T-helper 1 cell treated with Interleukin-12 subunit alpha and Interleukin-12 subunit beta and Interleukin-4 antibody, amounts not matched to agents 30 μg/mL and 1 μg/mL, for 36 hours (primary cell): ENCODE measurements at regions not wholly inside any gene's neighbourhood (a gene's known extent, or its start where the extent isn't known, plus 50 kb on each side); places are given as distances from the start of the nearest gene placed in this dataset.
"Not testable (repeated sequence)": the region's sequence is repeated elsewhere in the genome, so short reads cannot be mapped to it uniquely, and the experiment has no call there.

ENCODE experiments used
- H3K27ac Mint-ChIP-seq: one replicate; pipeline ENCODE4 v1.8.0; 2021; ENCODE audit warnings: mild to moderate bottlenecking, mixed read lengths
- H3K27me3 Mint-ChIP-seq: one replicate; pipeline ENCODE4 v1.8.0; 2021; ENCODE audit warnings: low read depth, mixed read lengths
- H3K36me3 Mint-ChIP-seq: one replicate; pipeline ENCODE4 v1.8.0; 2021; ENCODE audit warnings: low read depth, mixed read lengths
- H3K4me1 Mint-ChIP-seq: one replicate; pipeline ENCODE4 v1.8.0; 2021; ENCODE audit warnings: low read depth, mixed read lengths
- H3K4me3 Mint-ChIP-seq: one replicate; pipeline ENCODE4 v1.8.0; 2021; ENCODE audit warnings: mild to moderate bottlenecking, moderate library complexity, mixed read lengths
- H3K9me3 Mint-ChIP-seq: one replicate; pipeline ENCODE4 v1.8.0; 2021; ENCODE audit warnings: mixed read lengths

DNA sequence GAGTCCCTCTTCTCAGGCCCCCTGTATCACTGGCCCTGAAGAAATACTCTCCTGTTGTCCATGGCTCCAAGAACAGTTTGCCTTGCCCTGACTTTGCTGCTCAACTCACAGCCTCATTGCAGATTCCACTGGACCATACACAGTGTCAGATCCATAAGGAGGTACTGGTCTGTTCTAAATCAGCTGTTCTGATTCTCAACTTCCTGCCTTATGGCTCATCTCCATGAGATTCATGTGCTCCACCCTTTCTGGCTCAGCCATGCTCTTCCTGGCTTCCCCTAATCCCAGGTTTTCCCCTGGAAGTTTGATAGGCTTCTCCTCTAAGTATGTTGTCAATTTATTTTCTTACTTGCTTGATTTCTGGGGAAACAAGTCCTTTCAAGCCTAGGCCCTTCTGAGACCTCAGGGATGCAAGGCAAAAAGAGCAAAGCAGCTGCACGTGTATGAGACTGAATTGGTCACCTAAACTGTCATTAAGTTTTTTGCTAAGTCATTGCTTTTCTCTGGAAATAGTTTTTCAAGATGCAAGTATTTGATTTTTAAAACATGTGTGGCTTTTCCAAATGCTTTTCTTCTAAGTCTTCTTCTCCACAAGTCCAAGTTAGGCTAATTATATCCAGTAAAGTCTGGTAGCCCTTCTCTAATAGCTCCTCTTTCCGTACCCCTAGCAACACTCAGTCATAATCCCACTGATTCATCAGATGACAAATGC is 1288.5 kb downstream of the RPIA start:
- not testable (repeated sequence) for H3K27ac Mint-ChIP-seq, H3K4me1 Mint-ChIP-seq, H3K9me3 Mint-ChIP-seq, H3K36me3 Mint-ChIP-seq, H3K27me3 Mint-ChIP-seq, H3K4me3 Mint-ChIP-seq

- H3K27ac Mint-ChIP-seq, H3K27me3 Mint-ChIP-seq, H3K4me3 Mint-ChIP-seq, H3K4me1 Mint-ChIP-seq, H3K9me3 Mint-ChIP-seq, H3K36me3 Mint-ChIP-seq: not testable (repeated sequence)
These were observed 1290.8 kb downstream of the RPIA start for GRCh38 chr2:89982246-89982645.

- not testable (repeated sequence) for H3K36me3 Mint-ChIP-seq, H3K9me3 Mint-ChIP-seq, H3K27me3 Mint-ChIP-seq, H3K4me3 Mint-ChIP-seq, H3K27ac Mint-ChIP-seq, H3K4me1 Mint-ChIP-seq
These were observed 1294.2 kb downstream of the RPIA start for GRCh38 chr2:89985650-89986049.

- not testable (repeated sequence) for H3K9me3 Mint-ChIP-seq, H3K36me3 Mint-ChIP-seq, H3K27ac Mint-ChIP-seq, H3K4me3 Mint-ChIP-seq, H3K4me1 Mint-ChIP-seq, H3K27me3 Mint-ChIP-seq
These were observed 1295.1 kb downstream of the RPIA start for GRCh38 chr2:89986532-89986931.

GRCh38 chr2:89996779-89997178 is 1305.3 kb downstream of the RPIA start:
- H3K4me3 Mint-ChIP-seq, H3K4me1 Mint-ChIP-seq, H3K27ac Mint-ChIP-seq, H3K36me3 Mint-ChIP-seq, H3K9me3 Mint-ChIP-seq, H3K27me3 Mint-ChIP-seq: not testable (repeated sequence)

GRCh38 chr2:90004553-90004952 is 1313.1 kb downstream of the RPIA start:
- H3K9me3 Mint-ChIP-seq, H3K27me3 Mint-ChIP-seq, H3K36me3 Mint-ChIP-seq, H3K27ac Mint-ChIP-seq, H3K4me1 Mint-ChIP-seq, H3K4me3 Mint-ChIP-seq: not testable (repeated sequence)

- not testable (repeated sequence) for H3K27ac Mint-ChIP-seq, H3K4me1 Mint-ChIP-seq, H3K36me3 Mint-ChIP-seq, H3K4me3 Mint-ChIP-seq, H3K27me3 Mint-ChIP-seq, H3K9me3 Mint-ChIP-seq
These were observed 1319.1 kb downstream of the RPIA start for GRCh38 chr2:90010442-90011100.

DNA sequence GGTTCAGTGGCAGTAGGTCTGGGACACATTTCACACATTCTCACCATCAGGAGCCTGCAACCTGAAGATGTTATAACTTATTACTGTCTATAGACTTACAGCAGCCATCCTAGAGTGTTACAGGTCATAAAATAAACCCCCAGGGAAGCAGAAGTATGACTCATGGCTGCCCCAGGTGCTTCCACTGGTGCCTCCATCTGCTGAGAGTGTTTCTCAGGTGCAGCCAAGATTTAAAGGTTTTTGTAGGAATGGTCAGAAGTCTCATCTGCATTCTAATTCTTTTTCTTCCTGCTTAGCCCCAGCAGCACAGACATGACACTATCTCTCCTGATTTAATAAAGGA is 1319.6 kb downstream of the RPIA start:
- H3K27ac Mint-ChIP-seq, H3K4me1 Mint-ChIP-seq, H3K36me3 Mint-ChIP-seq, H3K4me3 Mint-ChIP-seq, H3K9me3 Mint-ChIP-seq, H3K27me3 Mint-ChIP-seq: not testable (repeated sequence)

GRCh38 chr2:90019908-90020307 is 1328.4 kb downstream of the RPIA start:
- not testable (repeated sequence) for H3K9me3 Mint-ChIP-seq, H3K27ac Mint-ChIP-seq, H3K27me3 Mint-ChIP-seq, H3K4me3 Mint-ChIP-seq, H3K36me3 Mint-ChIP-seq, H3K4me1 Mint-ChIP-seq

DNA sequence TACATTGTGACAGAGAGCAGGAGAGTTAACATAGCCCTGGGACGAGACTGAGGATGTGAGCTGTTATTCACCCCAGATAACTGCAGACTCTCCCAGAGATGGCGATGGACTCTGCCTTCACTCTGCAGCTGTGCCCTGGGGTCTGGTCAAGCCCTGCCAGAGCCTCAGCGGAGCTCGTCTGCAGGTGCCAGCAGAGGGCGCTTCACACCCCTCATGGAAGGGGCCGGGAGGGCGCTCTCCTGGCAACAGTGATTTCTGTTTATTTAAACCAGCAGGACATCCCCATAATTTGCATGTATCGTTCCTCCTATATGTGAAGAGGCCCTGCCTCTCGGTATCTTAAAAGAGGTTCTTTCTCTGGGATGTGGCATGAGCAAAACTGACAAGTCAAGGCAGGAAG is 1329.8 kb downstream of the RPIA start:
- not testable (repeated sequence) for H3K4me3 Mint-ChIP-seq, H3K27me3 Mint-ChIP-seq, H3K36me3 Mint-ChIP-seq, H3K9me3 Mint-ChIP-seq, H3K4me1 Mint-ChIP-seq, H3K27ac Mint-ChIP-seq

GRCh38 chr2:90027231-90027643 is 1335.8 kb downstream of the RPIA start:
- not testable (repeated sequence) for H3K27me3 Mint-ChIP-seq, H3K36me3 Mint-ChIP-seq, H3K4me3 Mint-ChIP-seq, H3K27ac Mint-ChIP-seq, H3K9me3 Mint-ChIP-seq, H3K4me1 Mint-ChIP-seq

DNA sequence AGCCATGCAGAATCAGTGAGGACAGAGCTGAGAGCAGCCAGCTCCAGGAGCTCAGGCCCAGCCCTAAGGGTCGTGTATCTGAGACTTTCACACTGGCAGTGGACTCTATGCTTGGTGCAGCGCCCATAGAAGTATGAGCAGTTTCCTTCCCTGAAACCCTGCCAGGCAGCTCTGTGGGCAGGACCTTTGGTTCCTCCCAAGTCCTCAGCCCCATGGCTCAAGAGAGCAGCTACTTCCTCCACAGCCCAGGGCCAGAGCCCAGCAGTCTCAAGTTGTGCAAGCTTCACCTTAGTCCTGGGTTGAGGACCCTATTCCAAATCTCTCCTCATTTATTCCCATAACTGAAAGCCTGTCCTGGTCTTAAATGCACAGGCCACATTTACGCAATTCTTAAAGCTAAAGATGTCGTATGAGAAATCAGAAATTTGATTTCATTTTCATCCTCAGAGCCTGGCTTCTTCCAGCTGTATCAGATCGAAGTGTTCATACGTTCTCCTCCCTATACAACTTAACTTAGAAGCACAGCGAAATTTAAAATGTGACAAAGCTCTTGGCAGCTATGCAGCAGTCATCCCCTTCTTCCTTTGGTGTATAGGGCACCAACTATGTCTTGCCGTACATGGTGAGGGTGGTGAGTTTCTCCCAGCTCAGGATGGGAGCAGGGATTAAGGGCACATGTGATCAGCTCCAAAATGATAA is 1337.1 kb downstream of the RPIA start:
- H3K27me3 Mint-ChIP-seq, H3K27ac Mint-ChIP-seq, H3K4me1 Mint-ChIP-seq, H3K36me3 Mint-ChIP-seq, H3K4me3 Mint-ChIP-seq, H3K9me3 Mint-ChIP-seq: not testable (repeated sequence)

DNA sequence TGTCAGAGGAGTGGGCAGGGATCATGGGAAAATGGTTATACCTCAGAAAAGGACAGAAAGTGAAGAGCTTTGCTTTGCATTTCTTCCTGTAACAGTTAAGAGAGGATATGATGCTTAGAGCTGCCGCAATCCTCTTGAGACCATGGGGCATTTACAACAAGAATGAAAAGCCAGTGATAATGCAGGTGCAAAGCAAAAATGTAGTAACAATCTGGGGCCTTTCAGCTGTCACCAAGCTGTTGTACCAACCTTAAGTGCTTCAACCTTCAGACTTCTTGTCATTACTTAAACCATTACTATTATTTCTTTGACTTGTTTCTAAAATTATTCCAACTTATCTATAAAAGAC is 1337.6 kb downstream of the RPIA start:
- H3K9me3 Mint-ChIP-seq, H3K27ac Mint-ChIP-seq, H3K36me3 Mint-ChIP-seq, H3K27me3 Mint-ChIP-seq, H3K4me1 Mint-ChIP-seq, H3K4me3 Mint-ChIP-seq: not testable (repeated sequence)

DNA sequence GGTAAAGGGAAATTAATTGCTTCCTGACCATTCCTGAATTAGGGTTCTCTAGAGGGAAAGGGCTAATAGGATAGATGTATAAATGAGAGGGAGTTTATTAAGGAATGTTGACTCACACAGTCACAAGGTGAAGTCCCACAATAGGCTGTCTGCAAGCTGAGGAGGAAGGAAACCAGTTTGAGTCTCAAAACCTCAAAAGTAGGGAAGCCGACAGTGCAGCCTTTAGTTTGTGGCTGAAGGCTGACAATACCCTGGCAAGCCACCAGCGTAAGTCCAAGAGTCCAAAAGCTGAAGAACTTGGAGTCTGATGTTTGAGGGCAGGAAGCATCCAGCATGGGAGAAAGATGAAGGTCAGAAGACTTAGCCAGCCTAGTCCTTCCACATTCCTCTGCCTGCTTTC is 1340.8 kb downstream of the RPIA start:
- H3K27ac Mint-ChIP-seq, H3K9me3 Mint-ChIP-seq, H3K27me3 Mint-ChIP-seq, H3K4me3 Mint-ChIP-seq, H3K36me3 Mint-ChIP-seq, H3K4me1 Mint-ChIP-seq: not testable (repeated sequence)

- H3K4me1 Mint-ChIP-seq, H3K27me3 Mint-ChIP-seq, H3K4me3 Mint-ChIP-seq, H3K36me3 Mint-ChIP-seq, H3K9me3 Mint-ChIP-seq, H3K27ac Mint-ChIP-seq: not testable (repeated sequence)
These were observed 1344.9 kb downstream of the RPIA start for GRCh38 chr2:90036335-90036734.

- not testable (repeated sequence) for H3K36me3 Mint-ChIP-seq, H3K4me1 Mint-ChIP-seq
These were observed 1347.6 kb downstream of the RPIA start for GRCh38 chr2:90039093-90039492.

More at GRCh38 chr2:90039093-90039492, 1347.6 kb downstream of the RPIA start:
- H3K4me3 Mint-ChIP-seq, H3K27me3 Mint-ChIP-seq, H3K9me3 Mint-ChIP-seq, H3K27ac Mint-ChIP-seq: not testable (repeated sequence)
